H7 (cell line): ENCODE measurements at regions not wholly inside any gene's neighbourhood (a gene's known extent, or its start where the extent isn't known, plus 50 kb on each side); places are given as distances from the start of the nearest gene placed in this dataset.
"Not testable (repeated sequence)": the region's sequence is repeated elsewhere in the genome, so short reads cannot be mapped to it uniquely, and the experiment has no call there.

ENCODE experiments used
- DNase-seq: peaks from one replicate; pipeline ENCODE4 v3.0.0; 2012
- H3K27me3 ChIP-seq: 2 replicates; pipeline ENCODE4 v1.6.0; 2011; ENCODE audit warnings: mild to moderate bottlenecking, low read length; ENCODE audit not compliant: control insufficient read depth, insufficient read depth
- H3K36me3 ChIP-seq: replicated peaks from 2 replicates; pipeline ENCODE4 v1.5.1; 2011; ENCODE audit warnings: low read length; ENCODE audit not compliant: control insufficient read depth, insufficient read depth
- H3K4me3 ChIP-seq: 2 replicates; pipeline ENCODE4 v1.5.1; 2011; ENCODE audit warnings: low read depth, mild to moderate bottlenecking, control low read depth, low read length, moderate library complexity; ENCODE audit not compliant: insufficient read depth

DNA sequence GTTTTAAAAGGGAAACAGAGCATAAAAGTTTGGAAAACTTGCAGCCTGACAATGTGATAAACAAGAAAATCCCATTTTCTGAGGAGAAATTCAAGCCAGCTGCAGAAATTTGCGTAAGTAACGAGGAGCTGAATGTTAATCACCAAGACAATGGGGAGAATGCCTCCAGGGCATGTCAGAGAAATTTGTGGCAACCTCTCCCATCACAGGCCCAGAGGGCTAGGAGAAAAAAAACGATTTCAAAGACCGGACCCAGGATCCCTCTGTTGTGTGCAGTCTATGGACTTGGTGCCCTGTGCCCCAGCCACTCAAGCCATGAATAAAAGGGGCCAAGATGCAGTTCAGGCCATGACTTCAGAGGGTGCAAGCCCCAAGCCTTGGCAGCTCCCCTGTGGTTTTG lies 355.4 kb upstream of the NDST3 start:
- no peak for DNase-seq
- no peaks in the 10 kb centered on the region for H3K36me3 ChIP-seq
- no peak overlapping the region for H3K4me3 ChIP-seq
- H3K27me3 ChIP-seq: no peaks in the 10 kb centered on the region

DNA sequence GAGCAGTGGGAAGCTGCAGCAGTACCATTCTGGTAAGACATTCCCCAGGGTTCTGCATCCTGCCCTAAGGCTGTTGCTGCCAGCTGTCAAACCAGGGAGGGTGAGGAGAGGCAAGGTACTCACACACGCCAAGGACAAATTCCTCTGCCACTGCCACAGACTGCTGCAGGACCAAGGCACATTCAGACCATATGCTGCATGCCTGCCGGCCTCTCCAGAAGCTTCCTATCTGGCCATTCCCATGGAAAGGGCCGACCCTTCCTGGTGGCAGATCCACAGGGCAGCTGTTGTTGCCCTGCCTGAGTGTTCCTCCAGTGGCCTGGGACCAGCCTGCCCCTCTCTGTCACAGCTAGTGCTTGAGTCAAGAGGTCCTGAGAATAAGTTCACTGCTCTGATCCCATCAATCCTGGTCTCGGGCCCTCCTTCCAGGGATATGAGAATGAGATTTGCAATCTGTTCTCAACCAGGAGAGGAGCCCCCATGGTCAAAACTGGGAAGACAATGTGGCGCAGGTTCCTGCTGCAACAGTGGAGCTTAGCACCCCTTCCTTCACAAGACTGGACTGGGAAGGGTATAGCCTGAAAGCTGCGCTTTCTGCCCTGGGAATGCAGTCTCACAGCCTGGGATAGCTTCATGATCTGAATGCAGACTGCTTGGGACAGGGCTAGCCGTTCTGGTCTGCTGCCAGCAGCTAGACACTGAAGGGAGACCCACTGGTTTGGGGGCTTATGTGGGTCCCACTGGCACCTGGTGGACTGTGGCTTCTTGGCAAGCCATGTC lies 342.5 kb upstream of the NDST3 start:
- H3K36me3 ChIP-seq: no peaks in the 10 kb centered on the region
- no peaks in the 10 kb centered on the region for H3K27me3 ChIP-seq
- H3K4me3 ChIP-seq: no peak overlapping the region
- no peak for DNase-seq

DNA sequence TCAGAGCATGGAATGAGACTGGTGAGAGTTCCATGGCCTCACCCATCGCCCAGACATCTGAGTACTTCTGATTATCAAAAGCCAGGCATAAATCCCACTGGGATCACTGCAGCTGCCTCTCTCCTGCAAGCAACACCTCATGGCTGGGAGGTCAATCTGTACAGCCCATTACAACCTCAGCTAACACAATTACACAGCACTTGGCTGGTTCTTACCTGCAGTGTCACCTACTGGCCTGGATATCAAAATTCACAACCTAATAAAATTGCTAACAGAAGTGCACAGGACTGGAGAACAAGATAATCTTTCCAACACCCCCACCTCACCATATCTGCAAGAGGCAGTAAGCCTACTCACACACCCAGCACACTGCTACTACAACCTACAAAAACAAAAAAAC lies 341.7 kb upstream of the NDST3 start:
- DNase-seq: no peak
- Histone ChIP-seq H3K27me3 (no peaks in the 10 kb centered on the region), H3K4me3 (no peak overlapping the region), H3K36me3 (no peaks in the 10 kb centered on the region)

DNA sequence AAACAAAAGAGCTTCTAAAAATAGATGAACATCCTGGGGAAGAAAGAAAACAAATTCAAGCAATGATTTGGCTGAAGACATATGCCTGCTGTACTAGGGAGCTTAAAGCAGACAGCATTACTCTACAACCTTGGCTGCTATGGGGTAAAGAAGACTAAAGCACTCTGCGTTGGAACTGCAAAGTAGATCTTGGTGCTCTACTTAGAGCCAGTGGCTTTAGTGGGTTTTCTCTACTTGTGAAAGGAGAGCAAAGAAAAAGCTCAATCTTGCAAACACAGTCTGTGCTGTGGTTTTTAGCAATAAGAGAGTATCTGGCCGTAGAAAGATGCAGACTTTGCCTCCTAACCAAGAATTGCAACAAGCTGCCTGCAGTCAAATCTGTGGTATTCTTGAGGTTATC lies 334.7 kb upstream of the NDST3 start:
- no peaks in the 10 kb centered on the region for H3K36me3 ChIP-seq
- no peaks in the 10 kb centered on the region for H3K27me3 ChIP-seq
- no peak overlapping the region for H3K4me3 ChIP-seq
- no peak for DNase-seq

DNA sequence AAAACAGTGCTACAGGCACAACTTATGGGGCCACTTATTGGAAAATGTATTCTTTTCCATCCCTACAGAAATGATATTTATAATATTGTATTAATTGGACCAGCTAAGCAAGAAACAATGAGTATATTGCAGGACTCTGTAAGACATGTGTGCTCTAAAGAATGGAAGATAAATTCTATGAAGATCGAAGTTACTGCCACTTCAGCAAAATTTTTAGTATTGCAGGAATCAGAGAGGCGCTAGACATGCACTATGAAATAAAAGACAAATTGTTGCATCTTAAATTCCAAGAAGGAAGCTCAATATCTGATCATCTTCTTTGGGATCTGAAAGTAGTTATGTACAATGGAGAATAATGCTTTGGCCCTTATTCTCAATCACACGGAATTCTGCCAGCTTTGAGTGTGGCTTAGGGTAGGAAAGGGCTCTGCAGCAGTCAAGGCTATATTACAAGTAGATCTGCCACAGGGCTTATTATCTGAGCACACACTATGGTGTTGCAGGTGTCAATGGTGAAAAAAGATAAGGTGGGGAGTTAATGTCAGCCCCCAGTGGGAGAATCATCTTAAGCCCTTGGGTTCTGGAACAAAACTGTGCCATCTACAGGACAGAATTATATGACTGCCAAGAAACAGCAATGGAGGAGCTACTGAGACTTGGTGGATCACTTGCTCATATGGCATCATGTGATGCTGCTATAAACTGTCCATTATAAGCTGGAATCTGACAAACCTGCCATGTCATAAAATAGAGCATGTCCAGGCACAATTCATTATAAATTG lies 334.0 kb upstream of the NDST3 start:
- DNase-seq: peak; percentile 6
- H3K27me3 ChIP-seq: no peaks in the 10 kb centered on the region
- no peaks in the 10 kb centered on the region for H3K36me3 ChIP-seq
- no peak overlapping the region for H3K4me3 ChIP-seq

DNA sequence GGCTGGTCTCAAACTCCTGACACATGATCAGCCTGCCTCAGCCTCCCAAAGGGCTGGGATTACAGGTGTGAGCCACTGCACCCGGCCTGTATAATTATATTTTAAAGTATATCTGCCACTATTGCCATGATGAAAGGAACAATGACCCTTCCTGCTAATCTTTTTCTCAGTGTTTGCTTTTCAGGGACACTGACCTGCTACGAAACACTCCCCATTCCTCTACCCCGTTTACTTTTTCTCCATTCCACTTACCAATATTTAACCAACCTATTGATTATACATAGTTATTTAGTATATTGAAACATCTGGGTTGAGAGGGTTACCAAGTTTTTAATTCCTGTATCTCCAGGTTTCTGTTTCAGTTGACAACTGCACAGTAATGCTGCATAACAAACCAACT lies 331.9 kb upstream of the NDST3 start:
- no peak overlapping the region for H3K4me3 ChIP-seq
- no peaks in the 10 kb centered on the region for H3K36me3 ChIP-seq
- no peak for DNase-seq
- no peaks in the 10 kb centered on the region for H3K27me3 ChIP-seq

DNA sequence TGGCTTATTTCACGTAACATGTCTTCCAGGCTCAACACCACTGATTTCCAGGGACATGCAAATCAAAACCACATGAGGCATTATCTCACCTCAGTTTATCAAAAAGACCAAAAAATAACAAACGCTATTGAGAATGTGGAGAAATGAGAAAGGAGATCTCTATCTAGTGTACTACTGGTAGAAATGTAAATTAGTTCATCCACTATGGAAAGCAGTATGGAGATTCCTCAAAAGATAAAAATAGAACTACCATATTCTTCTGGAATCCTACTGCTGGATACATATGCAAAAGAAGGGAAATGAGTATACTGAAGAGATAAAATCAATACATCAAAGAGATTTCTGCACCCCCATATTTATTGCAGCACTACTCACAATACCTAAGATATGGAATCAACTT lies 329.6 kb upstream of the NDST3 start:
- Histone ChIP-seq H3K27me3 (no peaks in the 10 kb centered on the region), H3K4me3 (no peak overlapping the region), H3K36me3 (no peaks in the 10 kb centered on the region)
- no peak for DNase-seq

DNA sequence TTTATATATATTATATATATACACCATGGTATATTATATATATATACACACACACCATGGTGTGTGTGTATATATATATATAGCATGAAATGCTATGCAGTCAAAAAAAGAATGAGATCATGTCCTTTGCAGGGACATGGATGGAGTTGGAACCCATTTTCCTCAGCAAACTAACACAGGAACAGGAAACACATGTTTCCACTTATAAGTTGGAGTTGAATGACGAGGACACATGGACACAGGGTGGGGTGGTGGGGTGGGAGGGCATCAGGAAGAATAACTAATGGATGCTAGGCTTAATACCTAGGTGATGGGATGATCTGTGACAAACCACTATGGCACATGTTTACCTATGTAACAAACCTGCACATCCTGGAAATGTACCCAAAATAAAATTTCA lies 293.6 kb upstream of the NDST3 start:
- DNase-seq: no peak
- Histone ChIP-seq H3K4me3 (no peak overlapping the region), H3K36me3 (no peaks in the 10 kb centered on the region), H3K27me3 (no peaks in the 10 kb centered on the region)

DNA sequence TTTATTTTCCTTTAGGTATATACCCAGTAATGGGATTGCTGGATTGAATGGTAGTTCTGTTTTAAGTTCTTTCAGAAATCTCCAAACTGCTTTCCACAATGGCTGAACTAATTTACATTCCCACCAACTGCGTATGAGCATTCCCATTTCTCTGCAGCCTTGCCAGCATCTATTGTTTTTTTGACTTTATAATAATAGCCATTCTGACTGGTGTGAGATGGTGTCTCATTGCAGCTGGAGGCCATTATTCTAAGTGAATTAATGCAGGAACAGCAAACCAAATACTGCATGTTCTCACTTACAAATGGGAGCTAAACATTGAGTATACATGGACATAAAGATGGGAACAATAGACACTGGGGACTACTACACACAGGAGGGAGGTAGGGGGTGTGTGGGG lies 288.9 kb upstream of the NDST3 start:
- H3K36me3 ChIP-seq, H3K4me3 ChIP-seq, DNase-seq, H3K27me3 ChIP-seq: not testable (repeated sequence)

DNA sequence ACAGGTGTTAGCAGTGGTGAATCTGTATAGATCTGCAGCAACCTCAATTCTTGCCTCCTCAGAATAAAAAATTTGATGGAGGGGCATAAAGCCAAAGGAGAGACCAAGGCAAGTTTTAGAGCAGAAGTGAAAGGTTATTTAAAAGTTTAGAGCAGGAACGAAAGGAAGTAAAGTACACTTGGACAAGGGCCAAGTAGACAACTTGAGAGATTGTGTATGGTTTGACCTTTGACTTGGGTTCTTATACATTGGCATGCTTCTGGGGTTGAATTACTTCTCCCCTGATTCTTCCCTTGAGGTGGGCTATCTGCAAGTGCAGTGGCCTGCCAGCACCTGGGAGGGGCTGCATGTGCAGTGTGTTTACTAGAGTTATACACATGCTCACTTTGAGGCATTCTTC lies 278.8 kb upstream of the NDST3 start:
- Histone ChIP-seq H3K27me3 (no peaks in the 10 kb centered on the region), H3K4me3 (no peak overlapping the region), H3K36me3 (no peaks in the 10 kb centered on the region)
- DNase-seq: no peak

DNA sequence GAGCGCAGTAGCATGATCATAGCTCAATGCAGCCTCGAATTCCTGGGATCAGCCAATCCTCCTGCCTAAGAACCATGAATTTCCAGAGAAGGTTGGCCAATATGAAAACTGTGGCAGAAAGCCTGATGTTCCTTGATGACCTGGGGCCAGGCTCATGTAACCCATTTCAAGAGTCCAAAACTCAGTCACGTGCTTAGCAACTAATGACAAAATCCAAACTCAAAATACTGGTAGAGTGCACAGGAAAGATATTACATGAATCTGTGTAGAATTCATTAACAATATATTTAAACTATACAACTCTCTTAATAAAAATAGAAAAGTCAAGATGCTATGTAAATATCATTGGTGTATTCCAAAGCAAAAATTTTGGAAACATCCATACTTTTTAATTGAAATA lies 265.7 kb upstream of the NDST3 start:
- H3K27me3 ChIP-seq: no peaks in the 10 kb centered on the region
- H3K4me3 ChIP-seq: no peak overlapping the region
- no peak for DNase-seq
- H3K36me3 ChIP-seq: no peaks in the 10 kb centered on the region

DNA sequence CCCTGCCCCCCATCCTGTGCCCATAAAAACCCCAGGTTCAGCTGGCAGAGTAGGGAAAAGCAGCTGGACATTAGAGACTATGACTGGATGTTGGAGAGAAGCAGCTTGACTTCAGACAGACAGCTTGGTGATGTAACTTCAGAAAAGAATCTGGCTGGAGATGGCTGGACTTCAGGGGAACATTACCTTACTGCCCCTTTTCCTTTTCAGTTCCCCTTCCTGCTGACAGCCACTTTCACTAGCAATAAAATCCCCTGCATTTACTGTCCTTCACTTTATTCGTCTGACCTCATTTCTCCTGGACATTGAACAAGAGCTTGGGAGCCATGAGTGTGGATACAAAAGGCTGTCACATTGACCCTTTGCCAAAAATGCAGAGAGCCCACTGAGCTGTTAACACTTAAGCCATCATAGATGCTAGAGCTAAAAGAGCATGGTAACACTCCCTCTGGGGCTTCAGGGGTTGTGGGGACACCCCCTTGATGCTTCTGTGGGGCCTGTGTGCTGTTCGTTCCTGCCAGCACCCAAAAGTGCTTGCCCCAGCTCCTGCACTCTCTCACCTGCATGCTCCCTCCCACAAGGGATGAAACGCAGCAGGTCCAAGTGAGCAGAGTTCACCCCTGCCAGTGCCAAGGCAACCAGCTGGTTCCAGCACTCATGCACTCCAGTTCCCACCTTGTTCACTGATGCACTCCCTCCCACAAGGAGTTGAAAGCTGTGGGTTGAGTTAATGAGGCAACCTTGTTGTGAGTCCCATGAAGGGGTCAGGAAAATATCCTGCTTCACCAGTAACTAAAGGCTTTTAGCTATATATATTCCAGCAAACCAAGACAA lies 263.8 kb upstream of the NDST3 start:
- no peaks in the 10 kb centered on the region for H3K36me3 ChIP-seq
- DNase-seq: no peak
- no peaks in the 10 kb centered on the region for H3K27me3 ChIP-seq
- no peak overlapping the region for H3K4me3 ChIP-seq

DNA sequence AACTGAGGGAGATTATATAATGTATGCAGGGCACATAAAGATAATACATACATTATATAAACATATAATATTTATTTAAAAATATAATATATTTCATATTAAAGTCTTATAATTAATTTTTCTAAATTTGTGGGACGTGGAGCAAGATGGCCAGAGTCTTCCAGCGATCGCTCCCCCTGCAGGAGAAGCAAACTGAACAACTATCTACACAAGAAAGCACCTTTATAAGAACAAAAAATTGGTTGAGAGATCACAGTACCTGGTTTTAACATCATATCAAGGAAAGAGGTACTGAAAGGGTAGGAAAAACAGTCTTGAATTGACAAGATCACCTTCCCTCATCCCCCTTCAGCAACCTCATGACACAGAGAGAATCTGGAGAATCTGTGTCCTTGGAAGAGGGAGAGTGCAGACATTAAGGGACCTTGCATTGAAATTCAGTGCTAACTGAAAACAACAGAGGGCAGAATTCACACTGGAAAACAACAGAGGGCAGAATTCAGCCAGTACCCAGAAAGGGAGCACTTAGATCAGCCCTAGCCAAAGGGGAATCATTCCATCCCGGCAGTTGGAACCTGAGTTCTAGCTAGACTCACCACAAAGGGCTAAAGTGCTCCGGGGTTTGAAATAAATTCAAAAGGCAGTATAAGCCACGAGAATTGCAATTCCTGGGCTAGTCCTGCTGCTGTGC lies 262.5 kb upstream of the NDST3 start:
- no peak overlapping the region for H3K4me3 ChIP-seq
- no peak for DNase-seq
- no peaks in the 10 kb centered on the region for H3K27me3 ChIP-seq
- no peaks in the 10 kb centered on the region for H3K36me3 ChIP-seq
